GM12865 (cell line): ENCODE measurements at regions not wholly inside any gene's neighbourhood (a gene's known extent, or its start where the extent isn't known, plus 50 kb on each side); places are given as distances from the start of the nearest gene placed in this dataset.

Experiments
- DNase-seq: peaks from one replicate; pipeline ENCODE4 v3.0.0; 2010; ENCODE audit warnings: low read depth
- H3K4me3 ChIP-seq: 2 replicates; pipeline ENCODE4 v1.5.1; 2011; ENCODE audit warnings: mild to moderate bottlenecking, low read depth, low read length, control low read depth
- CTCF ChIP-seq: IDR thresholded peaks from 2 replicates; pipeline ENCODE4 v1.5.1; 2011; ENCODE audit warnings: low read length, control low read depth, low read depth, inconsistent platforms; ENCODE audit not compliant: insufficient read depth; ENCODE audit errors: missing control alignments

- TF ChIP-seq CTCF: no peak
- H3K4me3 ChIP-seq: no peak overlapping the region
- no peak for DNase-seq
These were observed 795.7 kb downstream of the LTN1 start for GRCh38 chr21:28196981-28197380.

GRCh38 chr21:28193189-28193588, 799.5 kb downstream of the LTN1 start:
- H3K4me3 ChIP-seq: no peak overlapping the region
- DNase-seq: no peak
- no peak for TF ChIP-seq CTCF

GRCh38 chr21:28186604-28187003, 806.1 kb downstream of the LTN1 start:
- no peak for DNase-seq
- H3K4me3 ChIP-seq: no peak overlapping the region
- TF ChIP-seq CTCF: no peak

- DNase-seq: no peak
- no peak overlapping the region for H3K4me3 ChIP-seq
- no peak for TF ChIP-seq CTCF
These were observed 810.9 kb downstream of the LTN1 start for GRCh38 chr21:28181730-28182129.

GRCh38 chr21:28179136-28179535, 813.5 kb downstream of the LTN1 start:
- no peak for DNase-seq
- no peak for TF ChIP-seq CTCF
- no peak overlapping the region for H3K4me3 ChIP-seq

- H3K4me3 ChIP-seq: no peak overlapping the region
- no peak for TF ChIP-seq CTCF
- no peak for DNase-seq
These were observed 815.6 kb downstream of the LTN1 start for GRCh38 chr21:28177124-28177523.

- TF ChIP-seq CTCF: no peak
- DNase-seq: no peak
- no peak overlapping the region for H3K4me3 ChIP-seq
These were observed 818.0 kb downstream of the LTN1 start for GRCh38 chr21:28174701-28175100.
